ENCODE measurements at regions not wholly inside any gene's neighbourhood (a gene's known extent, or its start where the extent isn't known, plus 50 kb on each side); places are given as distances from the start of the nearest gene placed in this dataset.

- no peak for DNase-seq (ENCODE audit: extremely low read depth in 1 of 2, low read depth in 1 of 2)
Observed at GRCh38 chr10:128418819-128419218, 292.6 kb upstream of the MKI67 start.

DNA sequence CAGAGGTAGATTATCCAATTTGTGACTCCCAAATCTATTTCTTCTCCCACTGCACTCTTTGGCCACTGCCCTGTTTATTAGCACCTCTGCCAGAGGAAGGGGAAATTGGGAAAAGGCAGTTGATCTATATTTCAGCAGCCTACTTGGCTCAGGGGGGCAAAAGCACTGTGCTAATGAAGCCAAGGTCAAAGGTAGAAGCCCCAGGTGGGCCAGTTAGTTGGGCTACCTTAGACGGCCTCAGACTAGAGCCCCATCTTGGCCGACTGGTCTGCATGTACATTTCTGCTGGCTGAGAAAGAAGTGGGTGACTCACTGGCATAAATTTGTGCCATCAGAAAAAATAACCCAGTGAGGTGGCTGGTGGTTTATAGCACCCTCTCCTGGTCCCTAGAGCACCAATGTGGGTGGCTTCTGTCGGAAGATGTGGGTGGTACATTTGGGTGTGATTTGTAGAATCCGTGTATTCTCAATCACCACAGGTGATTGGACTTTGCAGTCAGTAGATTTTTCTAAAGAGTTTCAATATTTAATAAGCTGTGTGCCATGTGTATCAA is 293.3 kb upstream of the MKI67 start:
- no peak for DNase-seq (ENCODE audit: extremely low read depth in 1 of 2, low read depth in 1 of 2)

GRCh38 chr10:128420623-128421022 is 294.4 kb upstream of the MKI67 start:
- DNase-seq (ENCODE audit: extremely low read depth in 1 of 2, low read depth in 1 of 2), result no peak

GRCh38 chr10:128421371-128422160 is 295.3 kb upstream of the MKI67 start:
- DNase-seq (ENCODE audit: extremely low read depth in 1 of 2, low read depth in 1 of 2), result no peak

DNA sequence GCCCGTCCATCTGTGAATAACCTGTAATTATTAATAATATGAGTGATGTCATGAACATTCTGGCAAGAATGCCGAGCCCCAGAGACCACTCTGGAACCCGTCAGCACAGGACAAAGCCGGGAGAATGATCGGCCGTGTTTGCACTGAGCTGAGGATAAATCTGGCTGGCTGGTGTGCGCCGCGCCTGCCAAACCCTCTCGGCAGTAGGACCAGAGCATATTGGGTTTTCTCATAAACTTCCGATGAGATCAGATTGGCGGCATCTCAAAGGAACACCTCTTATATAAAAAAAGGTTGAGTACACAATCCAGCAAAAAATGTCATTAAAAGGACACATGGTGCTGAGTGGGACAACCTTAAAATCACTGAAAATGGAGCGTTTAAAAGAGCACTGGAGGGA is 296.0 kb upstream of the MKI67 start:
- DNase-seq (ENCODE audit: extremely low read depth in 1 of 2, low read depth in 1 of 2), result no peak

DNA sequence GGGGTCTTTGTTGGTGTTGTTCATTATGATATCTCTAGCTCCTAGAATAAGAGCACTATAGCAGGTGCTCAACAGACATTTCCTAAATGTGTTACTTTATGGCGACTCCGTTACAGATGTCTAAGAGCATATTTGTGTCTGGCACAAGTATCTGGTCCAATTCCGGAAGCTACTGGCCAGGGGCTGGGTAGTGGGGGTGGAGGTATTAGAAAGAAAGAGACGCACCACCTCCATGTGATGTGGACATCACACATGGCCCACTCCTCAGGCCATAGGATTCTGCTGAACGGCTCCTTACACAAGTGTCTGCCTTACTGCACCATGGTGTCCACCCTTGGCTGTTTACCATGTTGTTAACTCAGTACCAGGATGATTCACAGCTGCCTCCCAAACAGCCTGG is 296.8 kb upstream of the MKI67 start:
- DNase-seq (ENCODE audit: extremely low read depth in 1 of 2, low read depth in 1 of 2), result no peak

DNA sequence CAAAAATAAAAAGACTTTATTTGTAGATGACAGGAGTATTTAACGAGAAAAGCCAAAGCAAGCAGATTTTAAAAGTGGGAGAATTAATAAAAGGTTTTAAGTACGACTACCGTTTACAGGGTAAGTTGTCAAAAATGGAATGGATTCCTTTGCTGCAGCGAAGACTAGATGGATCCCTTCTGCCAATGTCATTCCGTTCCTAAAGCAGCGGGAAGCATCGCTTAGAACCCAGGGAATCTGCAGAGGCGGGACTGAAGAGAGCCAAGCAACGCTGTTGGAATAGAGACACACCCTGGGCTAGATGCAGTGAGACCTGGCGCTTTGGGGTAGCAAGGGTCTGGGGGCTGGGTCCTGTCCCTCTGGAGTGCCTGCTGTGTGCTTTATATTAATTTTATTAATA is 303.1 kb upstream of the MKI67 start:
- DNase-seq (ENCODE audit: extremely low read depth in 1 of 2, low read depth in 1 of 2), result no peak

DNA sequence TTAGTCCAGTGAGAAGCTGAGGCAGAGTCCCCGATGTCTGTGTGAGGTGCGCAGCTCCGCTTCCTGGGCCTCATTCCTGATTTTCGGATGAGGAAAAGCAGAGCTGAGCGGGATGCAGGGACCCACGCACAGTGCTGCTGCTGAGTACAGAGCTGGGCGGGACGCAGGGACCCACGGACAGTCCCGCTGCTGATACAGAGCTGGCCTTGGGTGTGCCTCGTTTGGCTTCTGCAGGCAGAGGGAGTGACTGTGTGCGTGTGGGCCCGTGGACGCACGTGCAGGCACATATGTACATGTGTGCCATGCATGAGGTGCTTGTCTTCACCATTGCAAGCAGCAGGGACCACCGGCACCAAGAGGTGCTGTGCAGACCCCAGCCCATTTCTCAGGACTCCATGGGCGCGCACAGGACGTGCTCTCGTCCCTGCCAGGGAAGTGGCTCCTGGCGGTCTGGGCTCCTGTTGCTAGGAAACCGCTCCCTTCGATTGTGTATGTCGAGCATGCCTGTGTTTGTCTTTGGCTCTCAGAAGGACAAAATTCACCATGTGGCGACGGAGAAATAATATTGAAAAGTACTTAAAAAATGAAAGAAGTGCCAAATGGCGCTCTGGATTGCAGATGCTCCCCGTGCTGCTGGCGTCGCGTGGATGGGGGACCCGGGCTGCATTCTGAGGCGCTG is 303.8 kb upstream of the MKI67 start:
- no peak for DNase-seq (ENCODE audit: extremely low read depth in 1 of 2, low read depth in 1 of 2)

- no peak for DNase-seq (ENCODE audit: extremely low read depth in 1 of 2, low read depth in 1 of 2)
Observed at GRCh38 chr10:128431083-128431482, 304.9 kb upstream of the MKI67 start.

GRCh38 chr10:128431506-128431905 is 305.3 kb upstream of the MKI67 start:
- no peak for DNase-seq (ENCODE audit: extremely low read depth in 1 of 2, low read depth in 1 of 2)

GRCh38 chr10:128432011-128432410 is 305.8 kb upstream of the MKI67 start:
- DNase-seq (ENCODE audit: extremely low read depth in 1 of 2, low read depth in 1 of 2), result no peak

DNA sequence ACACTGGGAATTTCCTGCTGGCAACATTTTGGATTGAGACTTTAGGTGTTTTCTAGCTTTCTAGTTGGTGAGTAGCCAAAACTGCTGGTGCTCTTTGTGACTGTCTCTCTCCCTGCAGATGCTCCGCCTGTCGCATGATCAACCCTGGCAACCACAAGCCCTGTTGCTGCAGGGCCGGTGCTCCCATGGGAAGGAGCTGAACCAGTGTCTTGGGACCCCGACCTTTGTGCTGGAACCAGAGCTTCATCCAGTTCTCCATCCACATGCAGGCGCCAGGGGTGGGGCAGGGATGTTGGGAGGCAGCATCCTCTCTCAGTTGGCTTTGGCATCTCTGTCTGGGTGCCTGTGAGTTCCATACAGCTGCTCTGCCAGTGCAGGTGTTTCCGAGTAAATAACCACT is 306.2 kb upstream of the MKI67 start:
- DNase-seq (ENCODE audit: extremely low read depth in 1 of 2, low read depth in 1 of 2), result no peak

GRCh38 chr10:128435811-128436210 is 309.6 kb upstream of the MKI67 start:
- DNase-seq (ENCODE audit: extremely low read depth in 1 of 2, low read depth in 1 of 2), result no peak

- DNase-seq (ENCODE audit: extremely low read depth in 1 of 2, low read depth in 1 of 2), result no peak
Observed at GRCh38 chr10:128437786-128438345, 311.6 kb upstream of the MKI67 start.

- no peak for DNase-seq (ENCODE audit: extremely low read depth in 1 of 2, low read depth in 1 of 2)
Observed at GRCh38 chr10:128438417-128439063, 312.3 kb upstream of the MKI67 start.

DNA sequence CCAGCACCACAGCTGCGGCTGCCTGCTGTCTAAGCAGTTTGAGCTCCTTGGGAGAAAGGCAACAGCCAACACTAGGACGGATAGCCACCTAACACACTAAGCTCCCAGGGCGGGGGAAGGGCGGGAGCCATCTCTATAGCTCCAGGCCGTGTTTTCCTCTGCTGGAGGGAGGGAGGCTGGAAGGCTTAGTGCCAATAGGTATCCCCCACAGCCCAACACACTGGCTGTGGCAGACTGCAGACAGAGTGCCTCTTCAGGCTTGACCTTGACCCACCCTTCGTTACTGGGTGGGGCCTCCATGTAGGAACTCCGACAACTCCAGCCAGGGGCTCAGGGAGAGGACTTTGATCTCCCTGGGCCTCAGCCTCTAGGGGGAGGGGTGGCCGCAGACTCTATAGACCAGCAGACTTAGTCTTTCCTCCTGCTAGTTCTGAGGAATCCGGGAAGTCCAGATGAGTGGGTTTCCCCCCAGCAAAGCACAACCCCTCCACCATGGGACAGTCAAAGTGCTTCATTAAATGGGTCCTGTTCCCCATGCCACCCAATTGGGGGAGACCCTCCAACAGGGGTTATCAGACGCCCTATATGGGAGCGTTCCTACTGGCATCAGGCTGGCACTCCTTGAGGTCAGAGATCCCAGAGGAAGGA is 314.4 kb upstream of the MKI67 start:
- DNase-seq (ENCODE audit: extremely low read depth in 1 of 2, low read depth in 1 of 2), result no peak

GRCh38 chr10:128443925-128444518 is 317.8 kb upstream of the MKI67 start:
- DNase-seq (ENCODE audit: extremely low read depth in 1 of 2, low read depth in 1 of 2), result no peak

- no peak for DNase-seq (ENCODE audit: extremely low read depth in 1 of 2, low read depth in 1 of 2)
Observed at GRCh38 chr10:128448796-128449195, 322.6 kb upstream of the MKI67 start.

DNA sequence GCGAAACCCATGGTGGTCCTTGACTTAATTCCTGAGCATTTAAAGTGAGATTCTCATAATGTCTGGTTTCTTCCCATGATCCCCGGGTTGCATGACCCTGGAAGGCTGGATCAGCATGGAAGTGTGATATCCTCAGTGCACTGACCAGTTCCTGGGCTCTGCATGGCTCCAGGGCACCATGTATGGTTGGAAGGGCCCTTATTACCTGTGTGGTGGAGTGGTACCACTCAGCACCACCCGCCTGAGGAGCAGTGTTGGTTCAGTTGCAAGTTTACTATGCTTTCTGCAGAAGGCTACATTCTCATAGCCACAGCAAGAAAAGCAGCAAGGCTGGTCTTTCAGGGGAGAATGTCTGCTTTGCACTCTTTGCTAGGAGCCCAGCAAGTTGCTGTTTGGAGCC is 325.7 kb upstream of the MKI67 start:
- no peak for DNase-seq (ENCODE audit: extremely low read depth in 1 of 2, low read depth in 1 of 2)

- no peak for DNase-seq (ENCODE audit: extremely low read depth in 1 of 2, low read depth in 1 of 2)
Observed at GRCh38 chr10:128456271-128456670, 330.0 kb upstream of the MKI67 start.

DNA sequence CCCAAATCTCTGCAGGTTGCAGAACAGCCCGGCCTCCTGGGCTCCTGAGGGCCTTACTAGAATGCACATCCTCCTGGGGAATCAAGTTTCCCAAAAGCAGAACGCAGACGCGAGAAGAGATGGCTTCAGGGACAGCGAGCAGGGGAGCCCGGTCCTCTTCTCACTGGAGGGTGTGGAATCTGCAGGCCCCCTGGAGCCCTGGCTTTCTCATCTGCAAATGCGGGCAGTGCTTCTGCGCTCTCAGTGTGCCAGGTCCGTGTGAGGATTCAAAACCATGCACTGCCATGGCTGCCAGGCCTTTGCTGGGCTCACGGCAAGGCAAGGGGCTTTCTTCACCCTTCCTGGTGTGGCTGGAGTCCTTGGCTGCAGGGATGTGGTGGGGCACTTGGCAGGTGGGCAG is 330.9 kb upstream of the MKI67 start:
- no peak for DNase-seq (ENCODE audit: extremely low read depth in 1 of 2, low read depth in 1 of 2)

Measured in stimulated activated CD8-positive, alpha-beta memory T cell treated with anti-CD3 and anti-CD28 coated beads, Interleukin-7, amount 100 ng/mL, for 48 hours (primary cell).